Hepatocyte (in vitro differentiated cells): ENCODE measurements at regions not wholly inside any gene's neighbourhood (a gene's known extent, or its start where the extent isn't known, plus 50 kb on each side); places are given as distances from the start of the nearest gene placed in this dataset.

Experiments
- CTCF ChIP-seq: fragments of 200-600 bp; sonication (generic); IDR thresholded peaks from 2 replicates; pipeline ENCODE4 v1.5.1; 2016; ENCODE audit warnings: antibody characterized with exemption, mild to moderate bottlenecking; ENCODE audit not compliant: poor library complexity
- EZH2 ChIP-seq: fragments of 200-600 bp; sonication (generic); IDR thresholded peaks from 2 replicates; pipeline ENCODE4 v1.6.1; 2016; ENCODE audit warnings: antibody characterized with exemption, mild to moderate bottlenecking, borderline replicate concordance

GRCh38 chr2:4221434-4221833 is 518.1 kb downstream of the DCDC2C start:
- TF ChIP-seq CTCF (no peak), EZH2 (no peak)
